ENCODE measurements at regions not wholly inside any gene's neighbourhood (a gene's known extent, or its start where the extent isn't known, plus 50 kb on each side); places are given as distances from the start of the nearest gene placed in this dataset.

DNA sequence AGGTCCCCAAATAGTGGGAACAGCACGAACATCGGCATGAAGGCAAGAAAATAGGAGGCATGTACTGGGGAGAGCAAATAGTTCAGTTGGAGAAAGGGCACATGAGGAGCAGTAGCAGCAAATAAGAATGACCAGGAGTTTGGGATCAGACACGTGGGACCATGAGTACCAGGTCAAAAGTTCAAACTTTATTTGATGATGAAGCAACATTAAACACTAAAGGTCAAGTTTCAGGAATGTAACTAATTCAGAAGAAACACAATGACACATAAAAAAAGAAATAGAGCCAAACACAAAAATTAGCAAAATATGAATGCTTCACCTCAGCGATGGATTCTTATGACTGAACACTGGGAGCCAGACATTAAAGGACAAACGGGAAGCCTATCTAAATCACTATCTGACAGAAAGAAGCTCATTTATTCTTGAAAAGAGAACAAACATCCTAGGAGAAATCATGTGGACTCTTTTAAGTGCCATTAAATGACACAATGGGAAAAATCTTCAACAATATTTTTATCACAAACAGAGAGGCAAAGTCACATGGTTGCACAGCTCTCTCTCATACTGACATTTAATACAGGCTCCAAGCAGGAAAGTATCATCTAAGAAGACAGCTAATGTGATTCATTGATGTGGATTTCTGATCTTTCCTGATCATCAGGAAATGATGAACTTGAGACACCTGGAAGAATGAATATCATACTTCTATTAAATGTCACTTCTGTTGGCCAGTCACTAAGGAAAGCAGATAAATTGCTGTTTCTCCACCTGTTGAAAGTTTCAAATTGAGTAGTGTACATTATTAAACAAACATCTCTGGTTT, 216.9 kb upstream of the THBS1 start (continued):
- no peak for TF ChIP-seq SNRNP70 (IDR thresholded peaks at IDR 0.05; ENCODE audit: low read depth, low read length)
- TF ChIP-seq YEATS4 (CRISPR knock-in tag; IDR thresholded peaks at IDR 0.05; ENCODE audit: borderline replicate concordance): 0 out of 2 replicates have a peak, but pooled peaks have one; percentile 23
- 0 out of 2 replicates have a peak, but pooled peaks have one; percentile 23 for TF ChIP-seq ZGPAT (CRISPR knock-in tag; IDR thresholded peaks at IDR 0.05)
- TF ChIP-seq RXRA (CRISPR knock-in tag; IDR thresholded peaks at IDR 0.05): peak; percentile 57; the same call in 1 of the 2 replicates
- TF ChIP-seq FOXP1 (IDR thresholded peaks at IDR 0.05): no peak
- peak; percentile 71; the same call in 1 of the 2 replicates for TF ChIP-seq FOXP1 (CRISPR knock-in tag; IDR thresholded peaks at IDR 0.05)
- peak; percentile 92 for TF ChIP-seq NR2F2 (IDR thresholded peaks at IDR 0.05; ENCODE audit: borderline replicate concordance, low read depth)
- TF ChIP-seq, protein P1, sequence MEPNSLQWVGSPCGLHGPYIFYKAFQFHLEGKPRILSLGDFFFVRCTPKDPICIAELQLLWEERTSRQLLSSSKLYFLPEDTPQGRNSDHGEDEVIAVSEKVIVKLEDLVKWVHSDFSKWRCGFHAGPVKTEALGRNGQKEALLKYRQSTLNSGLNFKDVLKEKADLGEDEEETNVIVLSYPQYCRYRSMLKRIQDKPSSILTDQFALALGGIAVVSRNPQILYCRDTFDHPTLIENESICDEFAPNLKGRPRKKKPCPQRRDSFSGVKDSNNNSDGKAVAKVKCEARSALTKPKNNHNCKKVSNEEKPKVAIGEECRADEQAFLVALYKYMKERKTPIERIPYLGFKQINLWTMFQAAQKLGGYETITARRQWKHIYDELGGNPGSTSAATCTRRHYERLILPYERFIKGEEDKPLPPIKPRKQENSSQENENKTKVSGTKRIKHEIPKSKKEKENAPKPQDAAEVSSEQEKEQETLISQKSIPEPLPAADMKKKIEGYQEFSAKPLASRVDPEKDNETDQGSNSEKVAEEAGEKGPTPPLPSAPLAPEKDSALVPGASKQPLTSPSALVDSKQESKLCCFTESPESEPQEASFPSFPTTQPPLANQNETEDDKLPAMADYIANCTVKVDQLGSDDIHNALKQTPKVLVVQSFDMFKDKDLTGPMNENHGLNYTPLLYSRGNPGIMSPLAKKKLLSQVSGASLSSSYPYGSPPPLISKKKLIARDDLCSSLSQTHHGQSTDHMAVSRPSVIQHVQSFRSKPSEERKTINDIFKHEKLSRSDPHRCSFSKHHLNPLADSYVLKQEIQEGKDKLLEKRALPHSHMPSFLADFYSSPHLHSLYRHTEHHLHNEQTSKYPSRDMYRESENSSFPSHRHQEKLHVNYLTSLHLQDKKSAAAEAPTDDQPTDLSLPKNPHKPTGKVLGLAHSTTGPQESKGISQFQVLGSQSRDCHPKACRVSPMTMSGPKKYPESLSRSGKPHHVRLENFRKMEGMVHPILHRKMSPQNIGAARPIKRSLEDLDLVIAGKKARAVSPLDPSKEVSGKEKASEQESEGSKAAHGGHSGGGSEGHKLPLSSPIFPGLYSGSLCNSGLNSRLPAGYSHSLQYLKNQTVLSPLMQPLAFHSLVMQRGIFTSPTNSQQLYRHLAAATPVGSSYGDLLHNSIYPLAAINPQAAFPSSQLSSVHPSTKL (CRISPR knock-in tag; IDR thresholded peaks at IDR 0.05): peak; percentile 92
- TF ChIP-seq ZNF343 (CRISPR knock-in tag; IDR thresholded peaks at IDR 0.05): no peak
- TF ChIP-seq MIXL1 (CRISPR knock-in tag; IDR thresholded peaks at IDR 0.05): peak; percentile 77
- TF ChIP-seq ISL2 (CRISPR knock-in tag; IDR thresholded peaks at IDR 0.05): peak; percentile 80
- TF ChIP-seq FOXJ3 (CRISPR knock-in tag; IDR thresholded peaks at IDR 0.05; ENCODE audit: borderline replicate concordance): peak; percentile 74; the same call in 1 of the 2 replicates
- TF ChIP-seq CREB3 (CRISPR knock-in tag; IDR thresholded peaks at IDR 0.05): no peak
- peak; percentile 84; the same call in 1 of the 2 replicates for TF ChIP-seq HMG20A (CRISPR knock-in tag; IDR thresholded peaks at IDR 0.05; ENCODE audit: borderline replicate concordance)
- no peak for TF ChIP-seq RFXANK (CRISPR knock-in tag; IDR thresholded peaks at IDR 0.05)
- TF ChIP-seq, protein P2, sequence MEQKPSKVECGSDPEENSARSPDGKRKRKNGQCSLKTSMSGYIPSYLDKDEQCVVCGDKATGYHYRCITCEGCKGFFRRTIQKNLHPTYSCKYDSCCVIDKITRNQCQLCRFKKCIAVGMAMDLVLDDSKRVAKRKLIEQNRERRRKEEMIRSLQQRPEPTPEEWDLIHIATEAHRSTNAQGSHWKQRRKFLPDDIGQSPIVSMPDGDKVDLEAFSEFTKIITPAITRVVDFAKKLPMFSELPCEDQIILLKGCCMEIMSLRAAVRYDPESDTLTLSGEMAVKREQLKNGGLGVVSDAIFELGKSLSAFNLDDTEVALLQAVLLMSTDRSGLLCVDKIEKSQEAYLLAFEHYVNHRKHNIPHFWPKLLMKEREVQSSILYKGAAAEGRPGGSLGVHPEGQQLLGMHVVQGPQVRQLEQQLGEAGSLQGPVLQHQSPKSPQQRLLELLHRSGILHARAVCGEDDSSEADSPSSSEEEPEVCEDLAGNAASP (CRISPR knock-in tag; IDR thresholded peaks at IDR 0.05; ENCODE audit: borderline replicate concordance): peak; percentile 47; the same call in 1 of the 2 replicates
- TF ChIP-seq KAT7 (CRISPR knock-in tag; IDR thresholded peaks at IDR 0.05; ENCODE audit: borderline replicate concordance): 0 out of 2 replicates have a peak, but pooled peaks have one; percentile 26
- peak; percentile 35; the same call in 1 of the 2 replicates for TF ChIP-seq GATA4 (IDR thresholded peaks at IDR 0.05; ENCODE audit: borderline replicate concordance, low read depth)
- TF ChIP-seq FOSL2 (CRISPR knock-in tag; IDR thresholded peaks at IDR 0.05): peak; percentile 63
- no peak for TF ChIP-seq ZBTB4 (CRISPR knock-in tag; IDR thresholded peaks at IDR 0.05; ENCODE audit: borderline replicate concordance)
